ENCODE measurements at regions not wholly inside any gene's neighbourhood (a gene's known extent, or its start where the extent isn't known, plus 50 kb on each side); places are given as distances from the start of the nearest gene placed in this dataset.

GRCh38 chr12:3944620-3945019 is 71.4 kb upstream of the PARP11 start:
- no peak overlapping the region for H2AFZ ChIP-seq (ENCODE audit: low read depth)
- 0% methylated on average over 1 of the region's 1 CpG for WGBS (ENCODE audit: low lambda C conversion rate)

GRCh38 chr12:3938042-3938544 is 64.9 kb upstream of the PARP11 start:
- Histone ChIP-seq H3F3A (replicated peaks; ENCODE audit: insufficient read depth) (no peaks in the 10 kb centered on the region), H3K27ac (ENCODE audit: low read depth in 2 of 2, low read length in 1 of 2) (no peak overlapping the region), H3K4me3 (ENCODE audit: low read depth in 2 of 2, low read length in 1 of 2) (no peak overlapping the region), H3K4me2 (no peak overlapping the region), H3K79me2 (ENCODE audit: insufficient read depth) (no peaks in the 10 kb centered on the region), H2AFZ (ENCODE audit: low read depth) (no peak overlapping the region), H3K9me2 (no peaks in the 10 kb centered on the region), H3K4me1 (ENCODE audit: control insufficient read depth in 1 of 2, insufficient read depth in 2 of 2, low read depth in 1 of 2, low read length in 1 of 2) (no peaks in the 10 kb centered on the region), H3K9ac (no peak overlapping the region), H3K9me3 (no peaks in the 10 kb centered on the region), H4K20me1 (ENCODE audit: insufficient read depth) (no peaks in the 10 kb centered on the region), H3K36me3 (replicated peaks in 1 of 2; ENCODE audit: control insufficient read depth in 1 of 2, insufficient read depth in 2 of 2, low read length in 1 of 2) (no peaks in the 10 kb centered on the region), H3K27me3 (ENCODE audit: insufficient read depth) (peaks cover 11% of the 10 kb centered on the region; the same call in 1 of the 2 replicates)
- CTCF ChIA-PET: no interaction called here
- POLR2A ChIA-PET: no interaction called here
- WGBS (ENCODE audit: low lambda C conversion rate): 0% methylated on average over 3 of the region's 3 CpGs
- DNase-seq: no peak
- TF ChIP-seq NFIC (IDR thresholded peaks at IDR 0.05; ENCODE audit: borderline replicate concordance) (no peak), RXRA (IDR thresholded peaks at IDR 0.05; ENCODE audit: borderline replicate concordance, low read depth) (no peak), YY1 (IDR thresholded peaks at IDR 0.05; ENCODE audit: low read depth) (no peak), EZH2phosphoT487 (IDR thresholded peaks at IDR 0.05; ENCODE audit: borderline replicate concordance, low read depth) (no peak), TCF12 (IDR thresholded peaks at IDR 0.05) (no peak), EP300 (IDR thresholded peaks at IDR 0.05; ENCODE audit: borderline replicate concordance in 1 of 2, low read depth in 1 of 2, low read length in 1 of 2) (no peak), GABPA (IDR thresholded peaks at IDR 0.05; ENCODE audit: low read depth) (no peak), CHD2 (IDR thresholded peaks at IDR 0.05; ENCODE audit: low read length, partially characterized antibody) (no peak), SIN3A (IDR thresholded peaks at IDR 0.05; ENCODE audit: borderline replicate concordance, low read depth, low read length) (no peak), FOXM1 (IDR thresholded peaks at IDR 0.05; ENCODE audit: low read depth) (no peak)
- TF ChIP-seq, protein P1, sequence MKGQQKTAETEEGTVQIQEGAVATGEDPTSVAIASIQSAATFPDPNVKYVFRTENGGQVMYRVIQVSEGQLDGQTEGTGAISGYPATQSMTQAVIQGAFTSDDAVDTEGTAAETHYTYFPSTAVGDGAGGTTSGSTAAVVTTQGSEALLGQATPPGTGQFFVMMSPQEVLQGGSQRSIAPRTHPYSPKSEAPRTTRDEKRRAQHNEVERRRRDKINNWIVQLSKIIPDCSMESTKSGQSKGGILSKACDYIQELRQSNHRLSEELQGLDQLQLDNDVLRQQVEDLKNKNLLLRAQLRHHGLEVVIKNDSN (IDR thresholded peaks at IDR 0.05; ENCODE audit: borderline replicate concordance, low read depth): no peak
- TF ChIP-seq, protein P2, sequence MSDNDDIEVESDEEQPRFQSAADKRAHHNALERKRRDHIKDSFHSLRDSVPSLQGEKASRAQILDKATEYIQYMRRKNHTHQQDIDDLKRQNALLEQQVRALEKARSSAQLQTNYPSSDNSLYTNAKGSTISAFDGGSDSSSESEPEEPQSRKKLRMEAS (IDR thresholded peaks at IDR 0.05; ENCODE audit: low read depth): no peak
- TF ChIP-seq, protein P3, sequence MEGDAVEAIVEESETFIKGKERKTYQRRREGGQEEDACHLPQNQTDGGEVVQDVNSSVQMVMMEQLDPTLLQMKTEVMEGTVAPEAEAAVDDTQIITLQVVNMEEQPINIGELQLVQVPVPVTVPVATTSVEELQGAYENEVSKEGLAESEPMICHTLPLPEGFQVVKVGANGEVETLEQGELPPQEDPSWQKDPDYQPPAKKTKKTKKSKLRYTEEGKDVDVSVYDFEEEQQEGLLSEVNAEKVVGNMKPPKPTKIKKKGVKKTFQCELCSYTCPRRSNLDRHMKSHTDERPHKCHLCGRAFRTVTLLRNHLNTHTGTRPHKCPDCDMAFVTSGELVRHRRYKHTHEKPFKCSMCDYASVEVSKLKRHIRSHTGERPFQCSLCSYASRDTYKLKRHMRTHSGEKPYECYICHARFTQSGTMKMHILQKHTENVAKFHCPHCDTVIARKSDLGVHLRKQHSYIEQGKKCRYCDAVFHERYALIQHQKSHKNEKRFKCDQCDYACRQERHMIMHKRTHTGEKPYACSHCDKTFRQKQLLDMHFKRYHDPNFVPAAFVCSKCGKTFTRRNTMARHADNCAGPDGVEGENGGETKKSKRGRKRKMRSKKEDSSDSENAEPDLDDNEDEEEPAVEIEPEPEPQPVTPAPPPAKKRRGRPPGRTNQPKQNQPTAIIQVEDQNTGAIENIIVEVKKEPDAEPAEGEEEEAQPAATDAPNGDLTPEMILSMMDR (IDR thresholded peaks at IDR 0.05): no peak

More at GRCh38 chr12:3944620-3945019, 71.4 kb upstream of the PARP11 start:
- Histone ChIP-seq H3K36me3 (replicated peaks in 1 of 2; ENCODE audit: control insufficient read depth in 1 of 2, insufficient read depth in 2 of 2, low read length in 1 of 2) (no peaks in the 10 kb centered on the region), H3K9ac (no peak overlapping the region), H3K27ac (ENCODE audit: low read depth in 2 of 2, low read length in 1 of 2) (no peak overlapping the region), H3K4me2 (no peak overlapping the region), H3K9me3 (no peaks in the 10 kb centered on the region), H3K79me2 (ENCODE audit: insufficient read depth) (no peaks in the 10 kb centered on the region), H4K20me1 (ENCODE audit: insufficient read depth) (no peaks in the 10 kb centered on the region), H3K9me2 (no peaks in the 10 kb centered on the region), H3K4me1 (ENCODE audit: control insufficient read depth in 1 of 2, insufficient read depth in 2 of 2, low read depth in 1 of 2, low read length in 1 of 2) (no peaks in the 10 kb centered on the region), H3F3A (replicated peaks; ENCODE audit: insufficient read depth) (no peaks in the 10 kb centered on the region), H3K4me3 (ENCODE audit: low read depth in 2 of 2, low read length in 1 of 2) (no peak overlapping the region), H3K27me3 (ENCODE audit: insufficient read depth) (peaks cover 7% of the 10 kb centered on the region; the same call in 1 of the 2 replicates)
- POLR2A ChIA-PET: no interaction called here
- DNase-seq: no peak
- CTCF ChIA-PET: no interaction called here
- no peak for TF ChIP-seq GATA2 (CRISPR knock-in tag; IDR thresholded peaks at IDR 0.05)
- no peak for TF ChIP-seq FOXM1 (IDR thresholded peaks at IDR 0.05; ENCODE audit: low read depth)
- TF ChIP-seq, protein P4, sequence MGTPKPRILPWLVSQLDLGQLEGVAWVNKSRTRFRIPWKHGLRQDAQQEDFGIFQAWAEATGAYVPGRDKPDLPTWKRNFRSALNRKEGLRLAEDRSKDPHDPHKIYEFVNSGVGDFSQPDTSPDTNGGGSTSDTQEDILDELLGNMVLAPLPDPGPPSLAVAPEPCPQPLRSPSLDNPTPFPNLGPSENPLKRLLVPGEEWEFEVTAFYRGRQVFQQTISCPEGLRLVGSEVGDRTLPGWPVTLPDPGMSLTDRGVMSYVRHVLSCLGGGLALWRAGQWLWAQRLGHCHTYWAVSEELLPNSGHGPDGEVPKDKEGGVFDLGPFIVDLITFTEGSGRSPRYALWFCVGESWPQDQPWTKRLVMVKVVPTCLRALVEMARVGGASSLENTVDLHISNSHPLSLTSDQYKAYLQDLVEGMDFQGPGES (IDR thresholded peaks at IDR 0.05; ENCODE audit: low read depth, low read length): no peak
- TF ChIP-seq CHD2 (IDR thresholded peaks at IDR 0.05; ENCODE audit: low read length, partially characterized antibody): no peak
- TF ChIP-seq, protein P1 (IDR thresholded peaks at IDR 0.05; ENCODE audit: borderline replicate concordance, low read depth): no peak
- no peak for TF ChIP-seq TCF12 (IDR thresholded peaks at IDR 0.05)
- no peak for TF ChIP-seq EP300 (IDR thresholded peaks at IDR 0.05; ENCODE audit: borderline replicate concordance in 1 of 2, low read depth in 1 of 2, low read length in 1 of 2)
- no peak for TF ChIP-seq SMC3 (IDR thresholded peaks at IDR 0.05; ENCODE audit: low read depth, low read length)
- TF ChIP-seq, protein P5, sequence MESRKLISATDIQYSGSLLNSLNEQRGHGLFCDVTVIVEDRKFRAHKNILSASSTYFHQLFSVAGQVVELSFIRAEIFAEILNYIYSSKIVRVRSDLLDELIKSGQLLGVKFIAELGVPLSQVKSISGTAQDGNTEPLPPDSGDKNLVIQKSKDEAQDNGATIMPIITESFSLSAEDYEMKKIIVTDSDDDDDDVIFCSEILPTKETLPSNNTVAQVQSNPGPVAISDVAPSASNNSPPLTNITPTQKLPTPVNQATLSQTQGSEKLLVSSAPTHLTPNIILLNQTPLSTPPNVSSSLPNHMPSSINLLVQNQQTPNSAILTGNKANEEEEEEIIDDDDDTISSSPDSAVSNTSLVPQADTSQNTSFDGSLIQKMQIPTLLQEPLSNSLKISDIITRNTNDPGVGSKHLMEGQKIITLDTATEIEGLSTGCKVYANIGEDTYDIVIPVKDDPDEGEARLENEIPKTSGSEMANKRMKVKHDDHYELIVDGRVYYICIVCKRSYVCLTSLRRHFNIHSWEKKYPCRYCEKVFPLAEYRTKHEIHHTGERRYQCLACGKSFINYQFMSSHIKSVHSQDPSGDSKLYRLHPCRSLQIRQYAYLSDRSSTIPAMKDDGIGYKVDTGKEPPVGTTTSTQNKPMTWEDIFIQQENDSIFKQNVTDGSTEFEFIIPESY (IDR thresholded peaks at IDR 0.05; ENCODE audit: borderline replicate concordance, low read depth): no peak
- TF ChIP-seq SIN3A (IDR thresholded peaks at IDR 0.05; ENCODE audit: borderline replicate concordance, low read depth, low read length): no peak
- no peak for TF ChIP-seq GABPA (IDR thresholded peaks at IDR 0.05; ENCODE audit: low read depth)
- TF ChIP-seq JUND (IDR thresholded peaks at IDR 0.05): no peak
- no peak for TF ChIP-seq FOXJ3 (CRISPR knock-in tag; IDR thresholded peaks at IDR 0.05)
- TF ChIP-seq FOSL2 (IDR thresholded peaks at IDR 0.05; ENCODE audit: borderline replicate concordance, low read depth): no peak
